ENCODE measurements at regions not wholly inside any gene's neighbourhood (a gene's known extent, or its start where the extent isn't known, plus 50 kb on each side); places are given as distances from the start of the nearest gene placed in this dataset.

DNA sequence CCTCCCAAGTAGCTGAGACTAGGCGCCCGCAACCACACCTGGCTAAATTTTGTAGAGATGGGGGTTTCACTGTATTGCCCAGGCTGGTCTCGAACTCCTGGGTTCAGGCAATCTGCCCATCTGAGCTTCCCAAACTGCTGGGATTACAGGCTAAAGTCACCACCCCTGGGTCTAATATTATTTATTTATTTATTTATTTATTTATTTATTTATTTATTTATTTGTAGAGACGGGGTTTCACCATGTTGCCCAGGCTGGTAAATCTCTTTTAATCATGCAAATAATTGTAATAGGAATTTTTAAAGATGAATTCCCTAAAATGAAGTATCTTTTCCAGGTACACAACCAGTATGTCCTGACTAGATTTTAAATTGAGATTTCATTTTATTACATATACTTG lies 761.8 kb downstream of the TRAM1L1 start:
- TF ChIP-seq, protein P1, sequence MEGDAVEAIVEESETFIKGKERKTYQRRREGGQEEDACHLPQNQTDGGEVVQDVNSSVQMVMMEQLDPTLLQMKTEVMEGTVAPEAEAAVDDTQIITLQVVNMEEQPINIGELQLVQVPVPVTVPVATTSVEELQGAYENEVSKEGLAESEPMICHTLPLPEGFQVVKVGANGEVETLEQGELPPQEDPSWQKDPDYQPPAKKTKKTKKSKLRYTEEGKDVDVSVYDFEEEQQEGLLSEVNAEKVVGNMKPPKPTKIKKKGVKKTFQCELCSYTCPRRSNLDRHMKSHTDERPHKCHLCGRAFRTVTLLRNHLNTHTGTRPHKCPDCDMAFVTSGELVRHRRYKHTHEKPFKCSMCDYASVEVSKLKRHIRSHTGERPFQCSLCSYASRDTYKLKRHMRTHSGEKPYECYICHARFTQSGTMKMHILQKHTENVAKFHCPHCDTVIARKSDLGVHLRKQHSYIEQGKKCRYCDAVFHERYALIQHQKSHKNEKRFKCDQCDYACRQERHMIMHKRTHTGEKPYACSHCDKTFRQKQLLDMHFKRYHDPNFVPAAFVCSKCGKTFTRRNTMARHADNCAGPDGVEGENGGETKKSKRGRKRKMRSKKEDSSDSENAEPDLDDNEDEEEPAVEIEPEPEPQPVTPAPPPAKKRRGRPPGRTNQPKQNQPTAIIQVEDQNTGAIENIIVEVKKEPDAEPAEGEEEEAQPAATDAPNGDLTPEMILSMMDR (conservative IDR thresholded peaks at IDR 0.05), result no peak
- no peak for TF ChIP-seq ZFX (IDR thresholded peaks at IDR 0.05)

Measured in C4-2B (cell line).